GM18858 (cell line): ENCODE measurements at regions not wholly inside any gene's neighbourhood (a gene's known extent, or its start where the extent isn't known, plus 50 kb on each side); places are given as distances from the start of the nearest gene placed in this dataset.

Experiments
- ATAC-seq: cut with Tn5 transposase; IDR thresholded peaks from one replicate; pipeline ENCODE4 v1.9.1; 2021; ENCODE audit not compliant: unreplicated experiment

GRCh38 chr14:71650187-71650755 lies 282.0 kb upstream of the RGS6 start:
- no peak for ATAC-seq

- no peak for ATAC-seq
These were observed 281.0 kb upstream of the RGS6 start for GRCh38 chr14:71651228-71651627.

GRCh38 chr14:71652368-71652767 lies 279.9 kb upstream of the RGS6 start:
- ATAC-seq: no peak

- no peak for ATAC-seq
These were observed 277.4 kb upstream of the RGS6 start for GRCh38 chr14:71654810-71655209.

GRCh38 chr14:71658261-71658860 lies 273.9 kb upstream of the RGS6 start:
- no peak for ATAC-seq

GRCh38 chr14:71659159-71659558 lies 273.1 kb upstream of the RGS6 start:
- no peak for ATAC-seq

- ATAC-seq: no peak
These were observed 270.8 kb upstream of the RGS6 start for GRCh38 chr14:71661441-71661840.

GRCh38 chr14:71662291-71662790 lies 269.9 kb upstream of the RGS6 start:
- no peak for ATAC-seq

- ATAC-seq: no peak
These were observed 267.1 kb upstream of the RGS6 start for GRCh38 chr14:71665157-71665556.

GRCh38 chr14:71665781-71666180 lies 266.4 kb upstream of the RGS6 start:
- ATAC-seq: no peak

GRCh38 chr14:71666571-71667145 lies 265.6 kb upstream of the RGS6 start:
- ATAC-seq: no peak

GRCh38 chr14:71668186-71668912 lies 263.9 kb upstream of the RGS6 start:
- no peak for ATAC-seq

GRCh38 chr14:71672596-71672995 lies 259.6 kb upstream of the RGS6 start:
- ATAC-seq: no peak

- ATAC-seq: no peak
These were observed 256.9 kb upstream of the RGS6 start for GRCh38 chr14:71675126-71675899.

- no peak for ATAC-seq
These were observed 256.3 kb upstream of the RGS6 start for GRCh38 chr14:71675900-71676287.

GRCh38 chr14:71680736-71681387 lies 251.4 kb upstream of the RGS6 start:
- ATAC-seq: no peak

- ATAC-seq: no peak
These were observed 249.9 kb upstream of the RGS6 start for GRCh38 chr14:71682337-71682736.

- ATAC-seq: no peak
These were observed 247.9 kb upstream of the RGS6 start for GRCh38 chr14:71684323-71684722.

- ATAC-seq: no peak
These were observed 245.6 kb upstream of the RGS6 start for GRCh38 chr14:71686677-71687076.

GRCh38 chr14:71687166-71687831 lies 244.9 kb upstream of the RGS6 start:
- ATAC-seq: no peak
